ENCODE measurements at regions not wholly inside any gene's neighbourhood (a gene's known extent, or its start where the extent isn't known, plus 50 kb on each side); places are given as distances from the start of the nearest gene placed in this dataset.

- DNase-seq (ENCODE audit: low read depth) = no peak
- no peak for TF ChIP-seq CTCF (conservative IDR thresholded peaks at IDR 0.05; ENCODE audit: low read depth, low read length)
- no peak overlapping the region for H3K4me3 ChIP-seq (ENCODE audit: low read length)
Observed at GRCh38 chr12:47378907-47379306, 299.1 kb upstream of the AMIGO2 start.

GRCh38 chr12:47378222-47378582 is 298.4 kb upstream of the AMIGO2 start:
- no peak for TF ChIP-seq CTCF (conservative IDR thresholded peaks at IDR 0.05; ENCODE audit: low read depth, low read length)
- DNase-seq (ENCODE audit: low read depth) = no peak
- no peak overlapping the region for H3K4me3 ChIP-seq (ENCODE audit: low read length)

- no peak for TF ChIP-seq CTCF (conservative IDR thresholded peaks at IDR 0.05; ENCODE audit: low read depth, low read length)
- DNase-seq (ENCODE audit: low read depth) = peak; percentile 81
- no peak overlapping the region for H3K4me3 ChIP-seq (ENCODE audit: low read length)
Observed at GRCh38 chr12:47377414-47378221, 297.9 kb upstream of the AMIGO2 start.

- H3K4me3 ChIP-seq (ENCODE audit: low read length) = no peak overlapping the region
- DNase-seq (ENCODE audit: low read depth) = no peak
- TF ChIP-seq CTCF (conservative IDR thresholded peaks at IDR 0.05; ENCODE audit: low read depth, low read length) = no peak
Observed at GRCh38 chr12:47376927-47377326, 297.2 kb upstream of the AMIGO2 start.

- no peak for TF ChIP-seq CTCF (conservative IDR thresholded peaks at IDR 0.05; ENCODE audit: low read depth, low read length)
- DNase-seq (ENCODE audit: low read depth) = no peak
- H3K4me3 ChIP-seq (ENCODE audit: low read length) = no peak overlapping the region
Observed at GRCh38 chr12:47373554-47374150, 293.9 kb upstream of the AMIGO2 start.

- TF ChIP-seq CTCF (conservative IDR thresholded peaks at IDR 0.05; ENCODE audit: low read depth, low read length) = no peak
- DNase-seq (ENCODE audit: low read depth) = no peak
- H3K4me3 ChIP-seq (ENCODE audit: low read length) = no peak overlapping the region
Observed at GRCh38 chr12:47370421-47370820, 290.7 kb upstream of the AMIGO2 start.

GRCh38 chr12:47369085-47369484 is 289.3 kb upstream of the AMIGO2 start:
- DNase-seq (ENCODE audit: low read depth) = no peak
- no peak for TF ChIP-seq CTCF (conservative IDR thresholded peaks at IDR 0.05; ENCODE audit: low read depth, low read length)
- H3K4me3 ChIP-seq (ENCODE audit: low read length) = no peak overlapping the region

All from retinal pigment epithelial cell (primary cell).